HG03432 (cell line): ENCODE measurements at regions not wholly inside any gene's neighbourhood (a gene's known extent, or its start where the extent isn't known, plus 50 kb on each side); places are given as distances from the start of the nearest gene placed in this dataset.

Experiments used
- ATAC-seq: cut with Tn5 transposase; IDR thresholded peaks from one replicate; pipeline ENCODE4 v1.9.1; 2021; ENCODE audit warnings: mild to moderate bottlenecking, moderate library complexity; ENCODE audit not compliant: unreplicated experiment

DNA sequence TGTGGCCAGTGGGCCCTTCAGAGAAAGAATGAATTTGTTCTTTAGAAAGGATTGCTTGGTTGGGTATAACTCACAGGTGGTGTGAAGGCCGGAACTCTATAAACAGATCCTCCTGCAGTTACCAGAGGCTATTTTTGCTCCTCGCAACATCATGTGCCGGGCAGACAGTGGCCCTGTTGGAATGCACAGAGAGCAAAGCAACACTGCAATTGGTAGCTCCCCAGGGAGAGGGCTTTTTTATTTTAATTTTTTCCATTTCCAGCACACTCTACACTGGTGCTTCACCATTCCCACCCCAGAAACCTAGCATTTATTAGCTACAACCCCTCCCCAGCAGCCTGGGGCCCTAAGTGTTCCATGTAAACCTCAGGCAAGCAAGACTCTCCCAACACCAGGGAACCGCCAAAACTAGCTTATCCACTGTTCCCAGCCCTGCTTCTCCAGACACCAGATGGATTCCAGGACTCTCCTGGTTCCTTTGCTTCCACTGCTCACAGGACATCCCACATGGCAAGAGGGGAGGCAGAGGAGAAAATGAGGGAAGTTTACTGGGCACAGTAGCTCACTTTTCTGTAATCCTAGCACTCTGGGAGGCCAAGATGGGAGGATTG is 75.1 kb upstream of the TMEM164 start:
- no peak for ATAC-seq

DNA sequence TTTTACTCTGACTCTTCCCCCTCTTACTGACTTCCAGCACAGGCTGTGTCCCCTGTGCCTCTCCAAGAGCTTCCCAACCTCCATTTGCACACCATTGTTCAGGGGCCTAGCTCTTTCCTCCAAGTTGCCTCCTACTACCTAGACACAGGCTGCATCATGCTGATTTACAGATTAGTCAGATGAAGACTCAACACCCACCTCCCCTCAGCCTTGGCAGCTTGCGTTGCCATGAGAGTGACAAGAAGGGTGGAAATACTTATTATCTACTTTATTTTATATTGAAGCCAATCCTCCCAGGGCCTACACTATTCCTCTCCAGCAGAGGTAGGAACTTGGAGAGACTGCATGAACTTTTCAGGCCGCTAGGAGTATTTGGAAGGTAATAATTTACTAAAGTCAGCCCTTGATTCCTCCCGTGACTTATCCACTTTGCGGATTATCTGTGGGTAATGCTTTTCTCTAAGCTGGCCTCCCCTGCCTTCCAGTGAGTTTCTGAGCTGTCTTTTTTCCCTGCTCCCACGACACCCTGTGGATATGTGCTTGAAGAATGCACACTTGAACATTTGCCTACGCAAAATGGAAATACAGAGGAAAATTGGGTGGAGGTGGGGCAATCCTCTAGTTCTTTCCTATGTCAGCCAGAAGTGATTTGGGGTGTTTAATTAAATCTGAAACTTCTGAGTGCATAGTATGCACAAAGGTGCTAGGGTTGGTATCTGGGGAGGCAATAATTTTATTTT is 74.1 kb upstream of the TMEM164 start:
- no peak for ATAC-seq

DNA sequence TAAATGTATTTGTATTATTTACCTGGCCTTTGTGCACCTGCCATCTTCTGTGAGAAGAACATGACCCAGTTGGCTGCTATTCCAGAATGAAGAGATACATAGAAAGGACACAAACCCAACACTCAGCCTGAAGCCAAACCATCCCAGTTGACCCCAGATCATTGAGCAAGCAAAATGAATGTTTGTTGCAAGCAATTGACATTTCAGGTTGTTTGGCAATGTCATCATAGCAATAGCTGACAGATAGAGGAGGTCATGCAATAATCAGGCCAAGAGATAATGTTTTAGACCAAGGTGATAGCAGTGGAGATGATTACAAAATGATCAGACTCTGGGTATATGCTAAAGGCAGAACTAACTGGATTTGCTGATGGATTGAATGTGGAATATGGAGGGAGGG is 71.2 kb upstream of the TMEM164 start:
- no peak for ATAC-seq

DNA sequence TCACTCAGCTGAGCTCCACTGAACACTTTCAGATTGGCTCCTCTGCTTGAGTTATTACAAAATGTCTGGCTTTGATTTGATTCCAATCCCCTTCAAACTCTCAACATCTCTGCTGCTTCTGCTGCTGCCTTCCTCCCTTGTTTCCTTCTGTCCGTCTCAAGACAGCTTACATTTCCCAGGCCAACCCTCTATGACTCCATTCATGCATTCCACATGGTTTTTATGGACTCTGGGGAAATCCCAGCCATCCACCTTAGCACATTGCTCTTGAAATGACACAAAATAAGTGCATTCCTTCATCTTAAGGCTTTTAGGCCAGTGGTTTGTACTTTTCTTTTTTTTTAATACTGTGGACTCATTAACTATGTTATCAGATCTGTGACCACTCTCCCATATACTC is 68.5 kb upstream of the TMEM164 start:
- ATAC-seq, result no peak

DNA sequence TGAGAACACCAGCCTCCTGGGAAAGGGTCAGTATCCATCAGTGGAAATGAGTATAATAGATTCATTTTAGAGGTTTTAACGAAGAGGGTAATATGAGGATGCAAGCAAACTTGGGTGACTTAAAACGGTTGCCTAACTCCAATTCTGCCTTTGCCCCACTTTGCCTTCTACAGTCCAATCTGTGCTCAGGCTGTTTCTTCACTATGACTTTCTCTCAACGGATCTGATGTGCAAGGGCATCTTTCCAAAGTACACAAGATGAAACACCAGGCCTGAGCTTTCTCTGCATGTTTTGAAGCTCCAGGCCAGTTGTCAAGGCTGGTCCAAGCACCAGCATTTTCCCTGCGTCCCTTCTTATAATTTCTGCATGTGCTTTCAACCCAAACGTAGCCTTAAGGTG is 68.0 kb upstream of the TMEM164 start:
- no peak for ATAC-seq

DNA sequence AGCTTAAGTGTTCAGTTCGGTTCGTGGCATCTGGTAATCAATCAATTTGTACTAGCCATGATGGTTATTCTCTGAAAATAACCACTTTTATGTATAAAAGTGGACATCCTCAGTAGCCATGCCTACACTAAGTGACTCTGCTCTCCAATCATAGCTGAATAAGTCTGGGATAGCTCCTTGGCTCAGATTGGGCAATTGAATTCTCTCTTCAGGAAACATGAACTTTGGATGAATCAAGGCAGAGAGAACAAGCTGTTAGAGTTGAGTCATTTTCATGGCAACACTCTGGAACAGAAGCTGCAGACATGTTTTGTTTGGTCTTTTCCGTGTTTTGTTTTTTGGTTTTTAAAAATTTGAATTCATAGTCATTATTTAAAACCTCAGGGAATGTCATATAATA is 66.8 kb upstream of the TMEM164 start:
- ATAC-seq, result no peak

DNA sequence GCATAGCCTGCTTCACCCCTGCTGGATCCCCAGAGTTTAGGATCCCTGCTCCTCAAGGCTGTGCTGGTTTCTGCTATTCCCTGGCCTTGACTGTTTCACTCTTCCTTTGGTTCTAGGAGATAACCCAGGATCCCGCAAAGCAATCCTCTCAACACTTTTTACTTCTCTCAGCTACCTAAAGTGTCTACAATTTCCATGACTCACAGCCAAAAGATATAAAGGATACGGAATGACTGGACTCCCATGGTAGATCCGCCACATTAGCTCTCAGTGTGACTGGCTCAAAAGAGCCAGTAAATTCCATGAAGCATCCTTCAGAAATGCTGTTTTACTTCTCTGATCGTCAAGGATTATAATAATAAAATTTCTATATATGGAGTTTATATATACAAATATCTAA is 66.3 kb upstream of the TMEM164 start:
- no peak for ATAC-seq

DNA sequence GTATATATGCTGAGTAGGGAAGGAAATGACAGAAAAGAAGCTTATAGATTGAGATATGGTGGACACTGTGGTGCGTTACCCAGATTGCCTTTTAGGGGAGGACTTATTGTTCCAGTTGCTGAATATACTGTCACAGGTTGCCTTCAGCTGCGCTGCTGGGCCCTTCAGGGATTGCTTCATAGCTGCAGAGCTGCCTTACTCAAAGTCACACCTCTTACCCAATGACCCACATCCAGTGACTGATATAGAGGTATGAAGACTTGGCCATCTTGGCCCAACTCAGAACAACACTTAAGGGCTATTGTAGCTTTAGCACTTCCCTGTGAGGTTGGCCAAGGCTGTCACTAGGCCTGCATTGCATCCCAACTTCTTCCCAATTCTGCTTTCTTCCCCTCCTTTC is 63.4 kb upstream of the TMEM164 start:
- no peak for ATAC-seq

DNA sequence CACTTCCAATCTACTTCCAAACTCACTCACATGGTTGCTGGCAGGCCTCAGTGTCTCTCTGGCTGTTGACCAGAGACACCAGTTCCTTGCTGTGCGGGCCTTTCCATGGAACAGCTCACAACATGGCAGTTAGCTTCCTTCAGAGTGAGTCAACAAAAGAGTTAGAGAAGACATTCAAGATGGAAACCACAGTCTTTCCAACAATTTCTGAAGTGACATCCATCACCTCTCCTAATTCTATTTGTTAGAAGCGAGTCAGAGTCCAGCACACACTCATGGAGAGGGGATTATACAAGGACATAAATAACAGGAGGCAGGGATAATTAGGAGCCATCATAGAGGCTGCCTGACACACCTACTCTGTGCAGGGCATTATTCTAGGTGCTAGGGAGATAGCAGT is 62.5 kb upstream of the TMEM164 start:
- ATAC-seq, result no peak

DNA sequence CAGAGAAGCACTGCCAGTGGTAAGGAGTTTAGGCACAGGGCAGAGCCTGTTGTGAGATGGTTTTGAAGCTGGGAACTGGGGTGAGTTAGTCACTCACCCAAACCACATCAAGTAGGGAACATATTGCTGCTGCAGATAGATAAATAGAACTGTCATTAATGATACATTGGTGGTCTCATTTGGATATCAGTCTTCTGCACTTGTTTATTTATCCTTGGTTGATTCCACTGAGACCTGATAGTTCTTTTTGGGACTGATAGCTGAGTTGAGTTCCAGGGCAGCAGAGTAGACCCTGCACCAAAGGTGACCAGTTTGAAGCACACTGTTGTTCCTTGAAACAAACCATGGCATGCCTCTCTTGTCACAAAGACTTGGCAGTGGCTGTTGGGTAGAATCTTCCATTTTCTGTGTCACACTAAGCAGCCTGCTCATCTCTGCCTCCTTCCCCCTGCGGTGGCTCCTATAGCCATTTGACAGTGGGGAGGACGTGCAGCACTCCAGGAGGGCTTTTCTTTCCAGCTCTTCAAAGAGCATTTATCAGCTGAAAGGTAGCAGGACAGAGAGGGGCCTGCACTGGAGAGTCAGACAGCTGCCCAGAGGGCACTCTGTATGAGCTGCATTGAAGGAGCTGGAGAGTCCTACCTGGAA is 59.7 kb upstream of the TMEM164 start:
- no peak for ATAC-seq

DNA sequence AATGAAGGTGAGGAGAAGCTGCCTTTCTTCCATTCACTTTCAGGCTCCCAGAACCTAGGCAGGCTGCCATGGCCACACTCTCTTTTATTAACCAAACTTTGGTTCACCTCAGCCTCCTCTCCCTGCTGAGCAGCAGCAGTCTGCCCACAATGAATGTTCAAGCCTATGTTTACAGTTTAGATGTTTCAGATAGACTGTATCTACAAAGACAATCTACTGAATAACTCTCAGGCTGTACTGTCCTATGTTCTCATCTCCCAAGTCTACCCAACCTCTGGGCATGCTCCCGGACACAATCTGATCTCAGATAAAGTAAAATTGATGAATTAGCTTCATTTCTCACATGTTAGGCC is 59.2 kb upstream of the TMEM164 start:
- ATAC-seq, result no peak

DNA sequence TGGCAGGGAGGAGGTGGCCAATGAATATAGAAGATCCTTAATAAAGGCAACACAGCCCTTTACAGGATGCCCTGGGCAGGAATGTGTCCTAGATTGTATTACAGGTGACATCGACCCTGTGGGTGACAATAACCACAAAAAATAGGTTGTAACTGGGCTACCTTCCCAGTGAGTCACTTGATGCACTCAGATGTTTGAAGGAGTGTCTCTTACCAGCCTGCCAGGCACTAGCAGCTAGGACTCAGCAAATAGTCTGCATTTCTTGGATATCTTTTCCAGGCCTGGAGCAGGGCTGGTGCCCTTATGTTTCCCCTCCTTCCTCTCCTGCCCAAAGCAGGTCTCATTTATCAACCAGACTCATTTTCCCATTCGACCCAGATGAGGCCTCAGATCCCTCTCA is 50.9 kb upstream of the TMEM164 start:
- no peak for ATAC-seq

DNA sequence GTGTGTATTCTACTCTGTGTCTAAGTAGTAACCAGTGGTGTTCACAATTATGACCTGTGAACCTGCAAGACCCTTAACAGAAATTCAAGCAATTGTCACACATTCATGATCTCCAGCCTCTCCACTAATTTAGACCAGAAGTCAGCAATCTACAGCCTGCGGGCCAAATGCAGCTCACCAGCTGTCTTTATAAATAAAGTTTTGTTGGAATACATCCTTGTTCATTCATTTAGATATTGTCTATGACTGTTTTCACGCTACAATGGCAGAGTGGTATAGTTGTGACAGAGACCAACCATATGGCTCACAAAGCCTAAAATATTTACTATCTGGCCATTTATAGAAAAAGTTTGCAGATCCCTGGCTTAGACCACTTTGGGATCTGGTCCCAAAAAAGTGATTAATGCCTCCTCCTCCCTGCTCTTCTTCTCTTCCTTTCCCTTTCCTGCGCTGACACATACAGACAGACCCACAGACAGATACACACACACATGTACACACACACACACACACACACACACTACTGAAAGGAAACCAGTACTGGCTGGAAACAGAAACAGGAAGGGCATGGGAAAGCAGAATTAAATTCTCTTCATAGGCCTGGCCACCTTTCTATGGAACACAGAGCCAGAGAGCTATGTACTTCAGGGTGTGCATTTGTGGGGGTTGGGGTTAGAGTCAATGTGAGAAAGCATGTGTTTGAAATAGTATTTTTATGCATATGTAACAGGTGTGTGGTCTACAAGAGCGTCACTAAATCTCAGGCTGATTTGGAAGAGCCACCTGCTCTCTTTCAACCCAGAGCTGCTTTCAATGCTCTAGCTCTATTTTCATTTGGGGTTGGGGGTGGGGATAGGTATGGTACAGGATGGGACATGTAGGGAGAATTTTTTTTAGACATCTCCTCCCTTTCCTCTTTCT is 49.7 kb upstream of the TMEM164 start:
- ATAC-seq, result peak; percentile 88
